GM12892 (cell line): ENCODE measurements at regions not wholly inside any gene's neighbourhood (a gene's known extent, or its start where the extent isn't known, plus 50 kb on each side); places are given as distances from the start of the nearest gene placed in this dataset.

Experiments used
- DNase-seq: peaks from one replicate; pipeline ENCODE4 v3.0.0; 2011; ENCODE audit not compliant: insufficient read length
- FAIRE-seq: peaks from 2 replicates; lab custom pipeline; 2011; peaks lifted over from hg19 to GRCh38; lab: Jason Lieb, UNC
- POLR2A ChIP-seq: IDR thresholded peaks from 2 replicates; pipeline ENCODE4 v1.6.1; 2011; ENCODE audit warnings: low read depth, low read length, control low read depth
- POLR2AphosphoS5 ChIP-seq: IDR thresholded peaks from 2 replicates; pipeline ENCODE4 v1.6.1; 2011; ENCODE audit warnings: low read depth, low read length, control low read depth
- TAF1 ChIP-seq: IDR thresholded peaks from 2 replicates; pipeline ENCODE4 v1.6.1; 2011; ENCODE audit warnings: low read depth, mild to moderate bottlenecking, control low read depth, low read length, borderline replicate concordance

DNA sequence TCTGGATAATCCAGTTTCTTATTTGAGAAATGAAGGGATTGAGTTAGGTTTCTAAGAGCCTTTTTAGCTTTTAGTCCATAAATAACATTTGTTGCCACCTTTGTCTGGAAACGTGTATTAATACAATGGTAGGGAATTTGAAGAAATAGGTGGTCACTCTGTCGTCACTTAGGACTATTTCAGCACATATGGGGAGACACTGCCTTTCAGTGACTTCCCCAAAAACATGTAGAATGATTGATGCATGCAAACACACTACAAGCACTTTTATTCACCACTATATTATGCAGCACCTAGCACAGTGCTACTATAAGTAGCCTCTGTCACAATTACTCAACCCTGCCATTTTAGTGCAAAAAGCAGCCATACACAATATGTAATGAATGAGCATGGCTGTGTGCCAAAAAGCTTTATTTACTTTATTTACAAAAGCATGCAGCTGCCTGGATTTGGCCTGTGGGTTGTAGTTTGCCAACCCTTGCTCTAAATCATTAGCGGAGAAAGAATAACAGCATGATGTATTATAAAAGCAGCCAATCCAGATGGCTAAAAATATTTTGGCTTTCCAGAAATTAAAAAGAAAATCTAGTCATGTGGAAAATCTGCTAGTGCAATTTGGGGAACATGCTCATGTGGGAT lies 154.2 kb upstream of the HMHB1 start:
- FAIRE-seq (no peak), DNase-seq (no peak)
- TF ChIP-seq TAF1: no peak
- TF ChIP-seq POLR2A: no peak
- no peak for TF ChIP-seq POLR2AphosphoS5

DNA sequence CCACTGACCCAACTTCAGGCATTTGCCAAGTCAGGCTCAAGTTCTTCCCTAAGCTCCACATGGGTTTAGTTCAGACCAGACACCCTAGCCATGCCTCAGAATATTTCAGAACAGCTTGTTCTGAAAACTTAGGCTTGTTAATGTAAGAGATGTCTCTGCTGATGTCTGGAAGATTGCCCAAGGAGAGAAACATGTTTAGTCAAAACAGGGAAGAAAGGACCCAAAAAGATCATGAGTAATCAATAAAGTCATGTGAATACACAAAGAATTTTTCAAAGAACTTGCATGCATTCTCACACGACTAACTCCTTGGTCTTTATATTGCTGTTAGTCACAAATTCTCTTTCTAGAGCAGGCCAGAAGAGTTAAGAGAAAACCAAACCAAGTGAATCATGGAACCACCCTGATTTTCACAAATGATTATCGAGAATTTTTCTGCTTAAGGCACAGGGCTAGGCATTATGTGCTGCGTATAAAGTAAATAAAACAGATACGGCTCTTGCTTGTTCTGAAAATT lies 158.1 kb upstream of the HMHB1 start:
- TF ChIP-seq POLR2AphosphoS5 (no peak), POLR2A (no peak), TAF1 (no peak)
- DNase-seq: no peak
- FAIRE-seq: no peak

DNA sequence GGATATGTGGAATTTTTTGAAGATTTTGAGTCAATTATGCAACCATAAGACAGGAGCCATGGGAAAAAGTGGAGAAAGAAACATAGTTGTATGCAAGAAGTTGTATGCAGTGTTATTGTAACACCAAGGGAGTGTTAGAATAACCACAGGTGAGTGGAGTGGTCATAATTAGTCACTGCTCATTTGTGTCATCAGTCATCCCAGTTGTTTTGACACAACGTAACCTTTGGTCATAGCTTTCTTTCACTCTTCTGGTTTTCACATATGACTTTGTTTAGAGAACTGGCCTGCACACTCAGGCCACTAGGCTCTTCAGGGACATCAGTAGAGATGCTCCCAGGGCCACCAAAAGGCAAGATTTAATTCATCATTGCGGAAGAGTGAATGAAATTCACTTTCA lies 158.7 kb upstream of the HMHB1 start:
- DNase-seq: no peak
- peak; percentile 50 for FAIRE-seq
- TF ChIP-seq TAF1 (no peak), POLR2AphosphoS5 (no peak), POLR2A (no peak)

DNA sequence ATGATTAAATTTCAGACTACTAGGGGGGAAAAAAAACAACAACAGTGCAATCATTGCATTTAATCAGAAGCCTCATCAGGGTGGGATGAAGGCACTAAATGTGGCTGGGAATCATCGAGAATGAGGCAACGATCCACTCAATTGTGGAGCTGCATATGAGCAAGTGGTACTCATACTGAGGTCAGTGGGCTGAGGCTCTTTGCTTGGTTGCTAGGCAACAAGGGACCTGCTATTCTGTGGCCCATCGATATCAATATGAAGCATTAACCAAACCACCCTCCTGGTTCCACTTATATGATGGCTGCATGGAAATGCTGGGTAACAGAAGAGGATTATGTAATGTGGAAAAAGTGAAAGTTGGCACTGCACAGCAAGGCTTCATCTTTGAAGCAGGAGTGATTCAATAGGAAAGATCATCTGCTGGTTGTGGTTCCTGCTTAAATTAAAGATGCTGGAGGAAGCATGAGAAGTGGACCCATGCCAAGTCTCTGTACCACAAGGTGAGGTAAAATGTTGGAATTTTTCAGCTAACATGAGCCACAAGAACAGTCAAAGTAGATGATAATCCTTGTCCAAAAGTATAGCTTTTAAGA lies 159.8 kb upstream of the HMHB1 start:
- no peak for FAIRE-seq
- DNase-seq: no peak
- TF ChIP-seq POLR2A (no peak), TAF1 (no peak), POLR2AphosphoS5 (no peak)

DNA sequence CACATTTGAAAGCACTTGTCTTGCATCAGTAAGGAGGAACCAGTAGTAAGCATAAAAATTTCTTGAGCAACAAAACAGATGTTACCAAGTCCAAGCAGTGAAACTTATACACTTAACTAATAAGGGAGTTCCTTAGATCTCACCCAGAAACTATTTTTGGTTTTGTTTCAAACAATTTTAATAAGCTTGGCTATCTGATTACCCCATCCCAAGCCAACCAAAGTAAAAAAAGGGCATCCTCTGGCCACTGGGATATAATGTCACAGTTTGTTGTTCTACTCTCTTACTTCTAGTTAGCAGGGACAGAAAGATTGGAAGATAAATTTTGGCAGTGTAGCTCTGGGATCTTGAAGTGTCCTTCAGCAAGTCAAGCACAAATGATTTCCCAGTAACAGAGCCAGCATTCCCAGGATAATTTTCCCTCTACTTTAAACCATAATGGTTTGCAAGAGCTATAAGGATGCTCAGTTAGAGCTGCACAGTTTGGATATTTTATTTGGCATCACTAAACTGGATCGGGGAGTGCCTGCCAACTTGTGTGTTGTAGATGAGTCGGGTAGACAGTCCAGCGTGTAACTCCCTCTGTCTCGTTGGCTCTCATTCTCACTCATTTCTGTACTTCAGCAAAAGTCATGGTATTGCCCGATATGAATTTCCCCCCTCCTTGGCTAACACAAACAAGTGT lies 161.9 kb upstream of the HMHB1 start:
- FAIRE-seq: no peak
- no peak for TF ChIP-seq POLR2A
- DNase-seq: peak; percentile 7

DNA sequence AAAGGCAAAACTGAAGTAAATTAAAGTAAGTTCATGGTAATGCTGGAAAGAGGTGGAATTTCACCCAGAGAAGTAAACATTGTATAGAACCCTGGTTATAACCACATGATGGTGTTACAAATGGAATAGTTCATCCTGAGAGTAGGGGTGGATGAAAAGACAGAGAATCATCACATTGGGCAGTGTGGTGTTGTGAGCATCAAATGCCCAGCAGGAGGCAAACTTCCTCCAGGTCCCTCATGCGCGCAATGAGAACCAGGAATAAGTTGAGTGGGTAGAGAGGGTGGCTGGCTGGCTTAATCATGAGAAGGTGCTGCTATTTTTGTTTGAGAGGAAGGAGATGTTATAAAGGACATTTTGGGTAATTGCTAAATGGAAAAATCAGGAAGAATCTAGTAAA lies 163.3 kb upstream of the HMHB1 start:
- DNase-seq (no peak), FAIRE-seq (no peak)
- TF ChIP-seq TAF1: no peak
- TF ChIP-seq POLR2AphosphoS5: no peak
- TF ChIP-seq POLR2A: no peak

DNA sequence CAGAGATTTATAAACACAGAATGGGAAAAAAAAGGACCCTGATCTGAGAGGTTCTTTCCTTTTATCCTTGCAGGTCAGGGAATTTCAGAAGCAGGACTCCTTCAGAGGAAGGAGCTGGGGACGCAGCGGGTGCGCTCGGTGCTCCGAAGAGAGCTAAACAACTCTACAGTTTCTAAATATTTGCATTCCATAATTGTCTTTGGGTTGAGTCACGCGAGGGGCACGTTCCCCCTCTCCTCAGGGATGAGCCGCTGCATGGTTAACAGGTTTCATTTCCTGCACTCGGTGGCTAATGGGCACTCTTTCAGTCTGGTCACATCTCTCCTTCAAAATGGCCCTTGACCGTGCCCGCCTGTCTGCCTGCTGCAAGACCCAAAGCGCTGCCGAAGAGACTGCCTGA lies 165.0 kb upstream of the HMHB1 start:
- TF ChIP-seq TAF1 (no peak), POLR2A (no peak), POLR2AphosphoS5 (no peak)
- FAIRE-seq (no peak), DNase-seq (no peak)

DNA sequence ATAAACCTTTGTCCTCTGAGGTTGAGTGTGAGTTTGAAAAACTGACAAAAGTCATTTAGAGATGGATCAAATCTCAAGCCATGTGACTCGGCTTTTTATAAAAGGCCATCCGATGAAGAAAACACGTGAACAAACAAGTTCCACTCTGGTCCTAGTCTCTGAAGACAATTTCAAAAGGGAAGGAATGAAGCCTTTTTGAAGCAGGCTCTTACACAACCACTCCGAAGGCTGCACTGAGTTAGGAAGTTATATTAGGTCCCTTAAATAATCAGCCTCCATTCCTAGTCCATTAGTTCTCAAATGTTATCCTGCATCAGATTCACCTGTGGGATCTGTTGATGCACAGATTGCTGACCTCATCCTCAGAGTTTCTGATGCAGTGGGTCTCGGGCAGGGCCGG lies 166.6 kb upstream of the HMHB1 start:
- no peak for DNase-seq
- no peak for FAIRE-seq
- no peak for TF ChIP-seq POLR2A
- TF ChIP-seq TAF1: no peak
- no peak for TF ChIP-seq POLR2AphosphoS5

DNA sequence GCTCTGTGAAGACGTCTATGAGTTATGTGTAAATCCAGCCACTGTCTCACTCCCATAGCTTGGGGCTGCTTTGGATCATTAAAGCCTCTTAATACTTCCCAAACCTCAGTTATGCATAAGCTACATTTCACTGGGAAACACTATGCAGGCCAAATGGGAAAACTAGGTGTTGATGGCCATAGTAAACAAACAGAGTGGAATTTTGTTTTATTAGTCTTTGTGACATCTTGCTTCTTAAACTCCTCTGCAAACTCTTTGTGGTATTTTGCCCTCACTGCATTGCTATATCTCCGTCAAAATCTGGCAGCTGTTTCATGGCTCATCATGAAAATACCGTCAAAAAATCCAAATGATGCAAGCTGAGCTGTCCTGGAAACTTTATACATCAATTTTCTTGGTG lies 167.2 kb upstream of the HMHB1 start:
- TF ChIP-seq TAF1 (no peak), POLR2A (no peak), POLR2AphosphoS5 (no peak)
- FAIRE-seq: no peak
- no peak for DNase-seq

DNA sequence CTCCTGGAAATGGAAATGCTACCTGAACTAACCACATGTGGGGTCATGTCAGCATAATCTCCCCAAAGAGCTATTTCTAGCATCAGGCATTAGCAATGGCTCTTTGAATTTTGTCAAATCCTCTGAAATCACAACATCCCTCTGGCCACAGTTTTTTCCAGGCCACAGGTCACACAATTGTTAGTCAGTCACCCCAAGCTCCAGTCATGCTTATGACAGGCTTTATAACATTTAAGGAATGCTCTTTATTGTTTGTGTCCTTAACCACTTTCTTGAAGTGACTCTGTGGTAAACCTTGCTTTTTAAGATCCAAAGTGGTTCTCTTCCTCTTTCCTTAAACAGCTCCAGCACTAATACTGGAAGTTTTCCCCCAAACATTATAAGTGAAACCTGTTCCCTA lies 169.2 kb upstream of the HMHB1 start:
- TF ChIP-seq POLR2A (no peak), TAF1 (no peak), POLR2AphosphoS5 (no peak)
- FAIRE-seq: no peak
- DNase-seq: no peak

DNA sequence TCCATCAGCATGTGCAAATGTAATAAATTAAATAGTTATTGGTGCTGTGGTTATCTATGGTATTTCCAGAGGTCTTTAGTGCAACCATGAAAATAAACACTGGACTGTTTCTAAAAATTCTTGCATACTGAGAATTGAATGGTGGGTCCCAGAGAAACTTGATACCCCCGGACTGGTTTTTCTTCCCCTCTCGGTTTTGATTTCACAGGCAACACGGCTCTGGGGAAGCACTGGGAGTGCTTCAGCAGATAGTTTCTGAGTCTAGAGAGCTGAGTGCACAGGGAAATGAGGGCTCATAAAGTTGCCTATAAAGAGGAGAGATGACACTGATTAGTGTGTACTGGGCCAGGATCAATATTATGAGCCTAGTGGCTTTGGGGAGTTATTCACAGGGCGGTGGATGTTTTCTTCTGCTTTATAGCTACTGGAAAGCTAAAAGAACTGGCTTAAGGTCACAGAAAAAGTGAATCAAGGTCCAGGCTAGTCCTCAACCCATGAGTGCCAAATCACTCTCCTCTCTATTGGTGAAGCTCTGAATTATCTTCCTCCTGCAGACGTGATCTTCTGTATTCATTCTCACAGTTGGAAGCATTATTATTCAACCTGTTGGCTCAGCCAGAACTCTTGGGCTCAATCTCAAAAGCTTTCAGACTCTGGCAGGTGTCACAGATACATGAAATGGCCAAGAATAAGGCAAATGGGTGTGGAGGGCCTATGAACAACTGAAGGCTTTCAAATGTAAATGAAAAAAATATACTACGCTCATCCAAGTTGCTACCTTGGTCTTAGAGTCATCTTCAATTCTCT lies 170.2 kb upstream of the HMHB1 start:
- DNase-seq (peak; percentile 11), FAIRE-seq (peak; percentile 88)
- TF ChIP-seq POLR2AphosphoS5: no peak
- no peak for TF ChIP-seq POLR2A
- TF ChIP-seq TAF1: no peak

DNA sequence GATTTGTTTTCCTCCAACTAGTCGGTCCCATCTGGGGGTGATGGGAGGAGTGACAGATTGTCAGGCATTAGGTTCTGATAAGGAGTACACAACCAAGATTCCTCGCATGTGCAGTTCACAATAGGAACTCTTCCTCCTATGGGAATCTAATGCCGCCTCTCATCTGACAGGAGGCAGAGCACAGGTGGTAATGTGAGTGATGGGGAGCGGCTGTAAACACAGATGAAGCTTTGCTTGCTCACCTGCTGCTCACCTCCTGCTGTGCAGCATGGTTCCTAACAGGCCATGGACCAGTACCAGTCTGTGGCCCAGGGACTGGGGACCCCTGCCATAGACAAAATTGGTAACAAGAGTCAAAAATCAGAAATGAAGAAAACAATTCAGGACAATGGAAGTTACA lies 173.3 kb upstream of the HMHB1 start:
- FAIRE-seq: no peak
- no peak for DNase-seq
- TF ChIP-seq POLR2A (no peak), TAF1 (no peak), POLR2AphosphoS5 (no peak)
